ENCODE measurements at regions not wholly inside any gene's neighbourhood (a gene's known extent, or its start where the extent isn't known, plus 50 kb on each side); places are given as distances from the start of the nearest gene placed in this dataset.

GRCh38 chr3:137201066-137201465 is 243.3 kb downstream of the IL20RB start:
- TF ChIP-seq CTCF (IDR thresholded peaks at IDR 0.05; ENCODE audit: low read depth, low read length), result no peak
- no peak overlapping the region for H3K4me3 ChIP-seq (ENCODE audit: low read depth, low read length)

DNA sequence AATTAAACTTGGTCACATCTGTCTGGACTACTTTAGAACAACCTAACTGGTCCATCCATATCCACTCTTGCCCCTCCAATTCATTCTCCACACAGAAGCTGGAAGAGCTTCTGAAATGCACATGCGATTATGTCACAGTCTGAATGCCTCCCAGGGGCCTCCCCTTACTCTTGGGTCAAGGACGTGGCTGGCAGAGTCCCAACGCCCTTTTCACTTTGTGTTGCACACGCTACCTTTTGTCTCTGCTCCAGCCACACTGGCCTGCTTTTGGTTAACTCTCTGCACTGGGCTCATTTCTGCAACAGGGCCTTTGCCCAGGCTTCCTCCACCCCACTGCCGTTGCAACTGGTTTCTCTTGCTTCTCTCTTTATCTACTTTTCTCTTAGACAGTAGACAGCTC is 245.2 kb downstream of the IL20RB start:
- no peak overlapping the region for H3K4me3 ChIP-seq (ENCODE audit: low read depth, low read length)
- TF ChIP-seq CTCF (IDR thresholded peaks at IDR 0.05; ENCODE audit: low read depth, low read length), result no peak

- H3K4me3 ChIP-seq (ENCODE audit: low read depth, low read length), result no peak overlapping the region
- TF ChIP-seq CTCF (IDR thresholded peaks at IDR 0.05; ENCODE audit: low read depth, low read length), result no peak
Measured at GRCh38 chr3:137204409-137204808, 246.6 kb downstream of the IL20RB start.

DNA sequence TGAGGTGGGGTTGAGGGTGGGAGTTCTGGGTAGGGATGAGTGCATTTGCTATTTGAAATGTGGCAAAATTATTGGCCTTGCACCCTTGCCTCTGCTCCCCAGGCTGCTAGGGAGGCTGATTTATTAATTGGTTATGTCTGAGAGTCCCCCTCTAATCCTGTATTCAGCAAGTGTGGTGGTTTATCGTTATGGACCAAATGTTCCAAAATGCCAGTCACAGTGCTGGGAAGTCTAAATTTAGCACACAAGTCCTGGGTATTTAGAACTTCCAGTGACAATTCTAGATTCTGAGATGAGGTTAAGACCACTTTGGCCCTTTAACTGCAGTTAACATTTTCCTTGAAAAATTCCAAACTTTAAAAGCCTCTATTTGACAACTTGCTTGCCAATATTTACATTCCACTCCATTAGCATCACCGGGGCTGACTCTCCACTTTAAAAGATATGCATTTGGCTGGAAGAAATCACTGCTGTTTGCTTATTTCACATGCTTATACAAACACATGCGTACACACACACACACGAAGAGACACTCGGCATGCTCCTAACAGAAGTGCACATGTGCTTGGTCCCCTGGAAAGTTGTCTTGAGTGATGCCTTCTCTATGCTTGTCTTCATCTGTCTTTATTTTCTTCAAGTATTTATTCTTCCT is 247.7 kb downstream of the IL20RB start:
- no peak overlapping the region for H3K4me3 ChIP-seq (ENCODE audit: low read depth, low read length)
- no peak for TF ChIP-seq CTCF (IDR thresholded peaks at IDR 0.05; ENCODE audit: low read depth, low read length)

DNA sequence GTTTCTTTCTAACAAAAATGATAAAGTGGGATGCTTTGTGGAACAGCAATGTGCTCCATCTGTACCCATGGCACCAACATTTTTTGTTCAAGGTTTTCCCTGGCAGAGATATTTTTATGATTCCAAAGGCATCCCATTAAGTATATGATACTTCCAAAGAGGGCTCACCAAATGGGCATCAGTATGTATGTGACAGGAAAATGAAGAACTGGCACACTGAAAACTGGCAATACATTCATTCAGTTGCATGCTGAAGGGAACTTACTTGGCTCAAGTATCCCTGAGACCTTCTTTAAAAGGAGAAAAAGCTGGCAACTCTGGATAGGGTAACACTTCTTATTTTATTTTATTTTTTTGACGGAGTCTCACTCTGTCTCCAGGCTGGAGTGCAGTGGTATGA is 249.8 kb downstream of the IL20RB start:
- no peak for TF ChIP-seq CTCF (IDR thresholded peaks at IDR 0.05; ENCODE audit: low read depth, low read length)
- H3K4me3 ChIP-seq (ENCODE audit: low read depth, low read length), result no peak overlapping the region

DNA sequence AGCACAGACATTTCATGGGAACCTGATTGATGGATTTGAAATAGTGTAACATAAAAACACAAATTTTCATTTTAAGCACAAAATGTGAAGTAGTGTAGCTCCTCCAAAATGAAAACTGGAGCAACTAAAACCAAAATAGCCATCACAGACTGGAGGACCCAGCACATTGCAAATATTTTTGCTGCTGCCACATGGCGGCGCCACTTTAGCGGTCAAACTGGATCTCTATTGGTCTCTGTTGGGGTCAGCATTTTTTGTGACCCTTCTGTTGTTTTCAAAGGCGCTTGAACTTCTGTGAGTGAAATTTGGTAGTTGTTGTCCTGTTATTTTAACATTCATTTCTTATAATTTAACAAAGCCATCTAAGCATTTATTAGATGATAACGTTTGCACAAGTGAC is 259.9 kb downstream of the IL20RB start:
- H3K4me3 ChIP-seq (ENCODE audit: low read depth, low read length), result no peak overlapping the region
- no peak for TF ChIP-seq CTCF (IDR thresholded peaks at IDR 0.05; ENCODE audit: low read depth, low read length)

DNA sequence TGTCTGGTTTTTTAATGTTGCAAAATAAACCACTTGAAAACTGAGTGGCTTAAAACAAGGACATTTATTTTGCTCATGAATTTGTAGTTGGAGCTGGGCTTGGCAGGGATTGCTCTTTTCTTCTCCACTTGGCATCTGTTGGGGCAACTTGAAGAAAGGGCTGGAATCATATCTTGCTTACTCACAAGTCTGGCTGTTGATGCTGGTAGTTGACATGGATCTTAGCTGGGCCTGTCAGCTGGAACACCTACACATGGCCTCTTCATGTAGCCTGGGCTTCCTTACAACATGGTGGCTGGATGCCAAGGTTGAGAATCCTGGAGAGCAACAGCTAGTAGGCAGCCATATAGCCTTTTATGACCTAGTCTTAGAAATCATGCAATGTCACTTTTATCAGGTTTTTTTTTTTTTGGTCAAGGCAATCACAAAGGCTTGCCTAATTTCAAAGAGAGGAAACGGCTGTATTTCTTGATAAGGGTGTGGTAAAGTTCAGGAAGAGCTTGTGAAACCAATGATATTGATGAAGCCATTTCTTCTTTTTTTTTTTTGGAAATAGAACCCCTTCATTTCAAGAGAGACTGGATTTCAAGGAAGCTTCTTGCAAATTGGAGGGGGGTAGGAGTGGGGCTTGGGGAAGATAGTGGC is 262.1 kb downstream of the IL20RB start:
- no peak overlapping the region for H3K4me3 ChIP-seq (ENCODE audit: low read depth, low read length)
- TF ChIP-seq CTCF (IDR thresholded peaks at IDR 0.05; ENCODE audit: low read depth, low read length), result no peak
